ENCODE measurements at regions not wholly inside any gene's neighbourhood (a gene's known extent, or its start where the extent isn't known, plus 50 kb on each side); places are given as distances from the start of the nearest gene placed in this dataset.

GRCh38 chr12:111310076-111310870 is 58.6 kb downstream of the PHETA1 start:
- no peaks in the 10 kb centered on the region for H3K4me1 Mint-ChIP-seq (ENCODE audit: low read depth, unreplicated experiment)
- POLR2A ChIA-PET = no interaction called here
- no TSS peak for BruUV-seq (replicated peaks)
- no peak for DNase-seq
- TF ChIP-seq CTCF (IDR thresholded peaks at IDR 0.05; ENCODE audit: insufficient read depth in 1 of 2, low read depth in 1 of 2, low read length in 1 of 2, severe bottlenecking in 1 of 2, unreplicated experiment in 1 of 2) = no peak
- CTCF ChIA-PET = interaction anchor here (0.5 to 0.6 kb wide), 2 partner anchors 35 to 48 kb away, joined by 3 to 9 read pairs; no protein-coding TSS in a partner anchor
- H3K4me3 Mint-ChIP-seq (ENCODE audit: unreplicated experiment) = no peak overlapping the region
- H3K27me3 ChIP-seq (replicated peaks; ENCODE audit: control insufficient read depth, insufficient read depth, low read length) = no peaks in the 10 kb centered on the region
- no peaks in the 10 kb centered on the region for H3K36me3 ChIP-seq (ENCODE audit: control insufficient read depth, insufficient read depth, low read length)
- no peak overlapping the region for H3K4me3 ChIP-seq (ENCODE audit: low read depth, low read length)
- H3K36me3 Mint-ChIP-seq (ENCODE audit: insufficient read depth, unreplicated experiment) = no peaks in the 10 kb centered on the region
- intact Hi-C loops (cut with micrococcal nuclease; ENCODE audit: unreplicated experiment) = loop anchor here (5.0 kb wide), 1 partner anchor 418 kb away; no protein-coding TSS in a partner anchor
- peaks cover 5% of the 10 kb centered on the region for H3K27me3 Mint-ChIP-seq (ENCODE audit: insufficient read depth, unreplicated experiment)
- peaks cover 4% of the 10 kb centered on the region for H3K9me3 ChIP-seq
- no peak overlapping the region for H3K27ac Mint-ChIP-seq (ENCODE audit: unreplicated experiment)
- H3K4me1 ChIP-seq = no peaks in the 10 kb centered on the region
- H3K9me3 Mint-ChIP-seq (ENCODE audit: unreplicated experiment) = peaks cover 9% of the 10 kb centered on the region

DNA sequence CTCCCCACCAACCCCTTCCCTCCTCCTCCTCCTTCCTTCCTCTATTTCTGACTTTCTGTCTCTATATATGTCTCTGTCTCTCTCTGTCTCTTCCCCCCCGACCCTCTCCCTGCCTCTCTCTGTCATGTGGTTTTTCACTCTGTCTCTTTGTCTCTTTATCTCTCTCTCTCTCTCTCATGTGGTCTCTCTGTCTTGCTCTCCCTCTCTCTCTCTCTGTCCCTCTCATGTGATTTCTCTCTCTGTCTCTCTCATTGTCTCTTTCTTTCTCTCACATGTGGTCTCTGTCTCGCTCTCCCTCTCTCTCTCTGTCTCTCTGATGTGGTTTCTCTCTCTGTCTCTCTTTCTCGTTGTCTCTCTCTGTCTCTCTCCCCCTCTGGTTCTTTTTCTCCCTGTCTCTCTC is 59.3 kb downstream of the PHETA1 start:
- Mint-ChIP-seq H3K27ac (ENCODE audit: unreplicated experiment) (no peak overlapping the region), H3K36me3 (ENCODE audit: insufficient read depth, unreplicated experiment) (no peaks in the 10 kb centered on the region)
- no TSS peak for BruUV-seq (replicated peaks)

DNA sequence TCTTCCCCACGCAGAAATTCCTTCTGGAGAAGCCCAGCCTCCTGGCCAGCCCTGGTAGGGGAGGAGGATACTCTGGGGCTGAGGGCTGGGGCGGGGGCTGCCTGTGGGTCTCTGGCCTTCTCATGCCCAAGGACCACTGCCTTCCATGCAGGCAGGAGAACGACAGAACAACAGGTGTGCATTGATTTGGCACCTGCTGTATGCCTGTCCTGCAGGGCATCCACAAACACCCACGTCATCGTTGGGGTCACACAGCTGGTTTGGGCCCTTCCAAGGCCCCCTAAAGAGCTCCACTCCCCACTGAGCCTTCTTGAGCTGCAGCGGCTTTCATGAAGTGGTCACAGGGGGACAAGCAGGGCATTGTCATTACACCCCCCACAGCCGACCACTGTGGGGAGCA is 60.4 kb downstream of the PHETA1 start:
- Mint-ChIP-seq H3K27ac (ENCODE audit: unreplicated experiment) (no peak overlapping the region), H3K36me3 (ENCODE audit: insufficient read depth, unreplicated experiment) (no peaks in the 10 kb centered on the region), H3K4me3 (ENCODE audit: unreplicated experiment) (no peak overlapping the region), H3K4me1 (ENCODE audit: low read depth, unreplicated experiment) (no peaks in the 10 kb centered on the region), H3K9me3 (ENCODE audit: unreplicated experiment) (peaks cover 22% of the 10 kb centered on the region), H3K27me3 (ENCODE audit: insufficient read depth, unreplicated experiment) (peaks cover 5% of the 10 kb centered on the region)
- Histone ChIP-seq H3K27me3 (replicated peaks; ENCODE audit: control insufficient read depth, insufficient read depth, low read length) (no peaks in the 10 kb centered on the region), H3K9me3 (peaks cover 19% of the 10 kb centered on the region), H3K36me3 (ENCODE audit: control insufficient read depth, insufficient read depth, low read length) (no peaks in the 10 kb centered on the region), H3K4me3 (ENCODE audit: low read depth, low read length) (no peak overlapping the region), H3K4me1 (no peaks in the 10 kb centered on the region)
- no TSS peak for BruUV-seq (replicated peaks)
- intact Hi-C loops (cut with micrococcal nuclease; ENCODE audit: unreplicated experiment) = no loop called here
- TF ChIP-seq CTCF (IDR thresholded peaks at IDR 0.05; ENCODE audit: insufficient read depth in 1 of 2, low read depth in 1 of 2, low read length in 1 of 2, severe bottlenecking in 1 of 2, unreplicated experiment in 1 of 2) = no peak
- POLR2A ChIA-PET = no interaction called here
- CTCF ChIA-PET = no interaction called here
- DNase-seq = no peak

More for the DNA sequence above, 59.3 kb downstream of the PHETA1 start:
- ChIA-PET POLR2A (no interaction called here), CTCF (interaction anchor here (0.6 kb wide), 1 partner anchor 89 kb away, joined by 3 read pairs; no protein-coding TSS in a partner anchor)
- H3K4me1 ChIP-seq = no peaks in the 10 kb centered on the region
- H3K27me3 ChIP-seq (replicated peaks; ENCODE audit: control insufficient read depth, insufficient read depth, low read length) = no peaks in the 10 kb centered on the region
- H3K9me3 Mint-ChIP-seq (ENCODE audit: unreplicated experiment) = peaks cover 16% of the 10 kb centered on the region
- no peak for DNase-seq
- H3K36me3 ChIP-seq (ENCODE audit: control insufficient read depth, insufficient read depth, low read length) = no peaks in the 10 kb centered on the region
- no peaks in the 10 kb centered on the region for H3K4me1 Mint-ChIP-seq (ENCODE audit: low read depth, unreplicated experiment)
- H3K4me3 ChIP-seq (ENCODE audit: low read depth, low read length) = no peak overlapping the region
- intact Hi-C loops (cut with micrococcal nuclease; ENCODE audit: unreplicated experiment) = no loop called here
- H3K9me3 ChIP-seq = peaks cover 11% of the 10 kb centered on the region
- no peak overlapping the region for H3K4me3 Mint-ChIP-seq (ENCODE audit: unreplicated experiment)
- TF ChIP-seq CTCF (IDR thresholded peaks at IDR 0.05; ENCODE audit: insufficient read depth in 1 of 2, low read depth in 1 of 2, low read length in 1 of 2, severe bottlenecking in 1 of 2, unreplicated experiment in 1 of 2) = no peak
- peaks cover 5% of the 10 kb centered on the region for H3K27me3 Mint-ChIP-seq (ENCODE audit: insufficient read depth, unreplicated experiment)

Data from Caco-2 (cell line).